ENCODE measurements at regions not wholly inside any gene's neighbourhood (a gene's known extent, or its start where the extent isn't known, plus 50 kb on each side); places are given as distances from the start of the nearest gene placed in this dataset.

GRCh38 chr3:3991598-3991997 is 192.4 kb downstream of the LRRN1 start:
- ChIA-PET CTCF (interaction anchor here (0.6 kb wide), 1 partner anchor 743 kb away, joined by 3 read pairs; no protein-coding TSS in a partner anchor), POLR2A (no interaction called here)
- H3K27ac ChIP-seq (ENCODE audit: low read depth in 2 of 2, low read length in 1 of 2), result no peak overlapping the region
- no peaks in the 10 kb centered on the region for H3K9me2 ChIP-seq
- no peak overlapping the region for H3K9ac ChIP-seq
- 4% methylated on average over 3 of the region's 3 CpGs for WGBS (ENCODE audit: low lambda C conversion rate)
- no peak overlapping the region for H3K4me2 ChIP-seq
- H3K79me2 ChIP-seq (ENCODE audit: insufficient read depth), result no peaks in the 10 kb centered on the region
- H3K27me3 ChIP-seq (ENCODE audit: insufficient read depth), result no peaks in the 10 kb centered on the region
- no peaks in the 10 kb centered on the region for H4K20me1 ChIP-seq (ENCODE audit: insufficient read depth)
- no peaks in the 10 kb centered on the region for H3K4me1 ChIP-seq (ENCODE audit: control insufficient read depth in 1 of 2, insufficient read depth in 2 of 2, low read depth in 1 of 2, low read length in 1 of 2)
- TF ChIP-seq GABPA (IDR thresholded peaks at IDR 0.05; ENCODE audit: low read depth), result no peak
- TF ChIP-seq ELF1 (IDR thresholded peaks at IDR 0.05), result no peak
- TF ChIP-seq SIN3A (IDR thresholded peaks at IDR 0.05; ENCODE audit: borderline replicate concordance, low read depth, low read length), result no peak
- TF ChIP-seq RXRA (IDR thresholded peaks at IDR 0.05; ENCODE audit: borderline replicate concordance, low read depth), result no peak
- TF ChIP-seq FOSL2 (IDR thresholded peaks at IDR 0.05; ENCODE audit: borderline replicate concordance, low read depth), result no peak
- DNase-seq, result no peak
- H2AFZ ChIP-seq (ENCODE audit: low read depth), result no peak overlapping the region
- no peaks in the 10 kb centered on the region for H3K36me3 ChIP-seq (replicated peaks in 1 of 2; ENCODE audit: control insufficient read depth in 1 of 2, insufficient read depth in 2 of 2, low read length in 1 of 2)
- no peaks in the 10 kb centered on the region for H3K9me3 ChIP-seq
- H3K4me3 ChIP-seq (ENCODE audit: low read depth in 2 of 2, low read length in 1 of 2), result no peak overlapping the region
- H3F3A ChIP-seq (replicated peaks; ENCODE audit: insufficient read depth), result no peaks in the 10 kb centered on the region

GRCh38 chr3:3992312-3992874 is 193.2 kb downstream of the LRRN1 start:
- Histone ChIP-seq H3K9me2 (no peaks in the 10 kb centered on the region), H3K4me2 (no peak overlapping the region), H3K9ac (no peak overlapping the region), H2AFZ (ENCODE audit: low read depth) (no peak overlapping the region), H3F3A (replicated peaks; ENCODE audit: insufficient read depth) (no peaks in the 10 kb centered on the region), H3K4me1 (ENCODE audit: control insufficient read depth in 1 of 2, insufficient read depth in 2 of 2, low read depth in 1 of 2, low read length in 1 of 2) (no peaks in the 10 kb centered on the region), H3K79me2 (ENCODE audit: insufficient read depth) (no peaks in the 10 kb centered on the region), H3K27ac (ENCODE audit: low read depth in 2 of 2, low read length in 1 of 2) (no peak overlapping the region), H3K9me3 (no peaks in the 10 kb centered on the region), H3K27me3 (ENCODE audit: insufficient read depth) (no peaks in the 10 kb centered on the region), H3K4me3 (ENCODE audit: low read depth in 2 of 2, low read length in 1 of 2) (no peak overlapping the region), H4K20me1 (ENCODE audit: insufficient read depth) (no peaks in the 10 kb centered on the region), H3K36me3 (replicated peaks in 1 of 2; ENCODE audit: control insufficient read depth in 1 of 2, insufficient read depth in 2 of 2, low read length in 1 of 2) (no peaks in the 10 kb centered on the region)
- POLR2A ChIA-PET, result no interaction called here
- TF ChIP-seq JUND (IDR thresholded peaks at IDR 0.05), result no peak
- CTCF ChIA-PET, result no interaction called here
- DNase-seq, result no peak
- WGBS (ENCODE audit: low lambda C conversion rate), result 29% methylated on average over 5 of the region's 5 CpGs

GRCh38 chr3:3998140-3998922 is 199.1 kb downstream of the LRRN1 start:
- Histone ChIP-seq H3K36me3 (replicated peaks in 1 of 2; ENCODE audit: control insufficient read depth in 1 of 2, insufficient read depth in 2 of 2, low read length in 1 of 2) (no peaks in the 10 kb centered on the region), H3K9me3 (no peaks in the 10 kb centered on the region), H2AFZ (ENCODE audit: low read depth) (no peak overlapping the region), H3K79me2 (ENCODE audit: insufficient read depth) (no peaks in the 10 kb centered on the region), H4K20me1 (ENCODE audit: insufficient read depth) (no peaks in the 10 kb centered on the region), H3K4me2 (no peak overlapping the region), H3K9me2 (no peaks in the 10 kb centered on the region), H3K27me3 (ENCODE audit: insufficient read depth) (no peaks in the 10 kb centered on the region), H3K27ac (ENCODE audit: low read depth in 2 of 2, low read length in 1 of 2) (no peak overlapping the region), H3F3A (replicated peaks; ENCODE audit: insufficient read depth) (no peaks in the 10 kb centered on the region), H3K4me1 (ENCODE audit: control insufficient read depth in 1 of 2, insufficient read depth in 2 of 2, low read depth in 1 of 2, low read length in 1 of 2) (no peaks in the 10 kb centered on the region), H3K9ac (no peak overlapping the region), H3K4me3 (ENCODE audit: low read depth in 2 of 2, low read length in 1 of 2) (no peak overlapping the region; a peak in 1 of 4 replicates)
- ChIA-PET POLR2A (interaction anchor here (0.6 kb wide), 1 partner anchor 60 kb away, joined by 3 read pairs; no protein-coding TSS in a partner anchor), CTCF (interaction anchor here (0.6 to 2.6 kb wide), 37 partner anchors 8 to 804 kb away, joined by 3 to 55 read pairs (median 3); no protein-coding TSS in a partner anchor)
- DNase-seq, result peak; percentile 38
- WGBS (ENCODE audit: low lambda C conversion rate), result 2% methylated on average over 5 of the region's 5 CpGs
- no peak for TF ChIP-seq TCF12 (IDR thresholded peaks at IDR 0.05)
- peak; percentile 60 for TF ChIP-seq SMC3 (IDR thresholded peaks at IDR 0.05; ENCODE audit: low read depth, low read length)
- no peak for TF ChIP-seq NRF1 (IDR thresholded peaks at IDR 0.05; ENCODE audit: low read depth, low read length)
- no peak for TF ChIP-seq SIN3A (IDR thresholded peaks at IDR 0.05; ENCODE audit: borderline replicate concordance, low read depth, low read length)
- TF ChIP-seq POLR2AphosphoS5 (IDR thresholded peaks at IDR 0.05; ENCODE audit: low read depth, low read length), result no peak
- no peak for TF ChIP-seq USF1 (IDR thresholded peaks at IDR 0.05; ENCODE audit: borderline replicate concordance, low read depth)
- TF ChIP-seq GABPA (IDR thresholded peaks at IDR 0.05; ENCODE audit: low read depth), result no peak
- TF ChIP-seq TEAD4 (IDR thresholded peaks at IDR 0.05; ENCODE audit: borderline replicate concordance, insufficient read depth), result no peak
- no peak for TF ChIP-seq CHD2 (IDR thresholded peaks at IDR 0.05; ENCODE audit: low read length, partially characterized antibody)
- no peak for TF ChIP-seq PBX3 (IDR thresholded peaks at IDR 0.05)
- TF ChIP-seq TAF1 (IDR thresholded peaks at IDR 0.05; ENCODE audit: borderline replicate concordance, low read depth, low read length), result no peak
- TF ChIP-seq CTCF (IDR thresholded peaks at IDR 0.05), result peak; percentile 46
- TF ChIP-seq RAD21 (IDR thresholded peaks at IDR 0.05; ENCODE audit: low read length), result peak; percentile 78
- no peak for TF ChIP-seq YY1 (IDR thresholded peaks at IDR 0.05; ENCODE audit: low read depth)
- no peak for TF ChIP-seq EZH2phosphoT487 (IDR thresholded peaks at IDR 0.05; ENCODE audit: borderline replicate concordance, low read depth)
